SK-N-SH (cell line): ENCODE measurements at regions not wholly inside any gene's neighbourhood (a gene's known extent, or its start where the extent isn't known, plus 50 kb on each side); places are given as distances from the start of the nearest gene placed in this dataset.

Source experiments
- CTCF ChIA-PET: fragments of 300-600, 350-600 bp; formaldehyde crosslinking; extraction: SDS; loops from one replicate; lab custom pipeline; 2021; lab: Yijun Ruan, JAX
- POLR2A ChIA-PET: fragments of 350-600 bp; sonication (Branson Sonifier 250); formaldehyde crosslinking; extraction: SDS; loops from one replicate; lab custom pipeline; 2020; ENCODE audit warnings: antibody characterized with exemption, inconsistent platforms; lab: Yijun Ruan, JAX
- DNase-seq: peaks from one replicate; pipeline ENCODE4 v3.0.0; 2012
- H2AFZ ChIP-seq: fragments of 200-600 bp; sonication (generic); 2 replicates; pipeline ENCODE4 v1.8.1; 2016; ENCODE audit warnings: antibody characterized with exemption, mild to moderate bottlenecking, low read depth
- H3F3A ChIP-seq: fragments of 200-600 bp; sonication (generic); replicated peaks from 2 replicates; pipeline ENCODE3; 2016; ENCODE audit warnings: antibody characterized with exemption, mild to moderate bottlenecking; ENCODE audit not compliant: insufficient read depth
- H3K27ac ChIP-seq, 2 experiments: fragments of 200-500 bp in 1 of 2; fragments of 200-600 bp in 1 of 2; sonication (Bioruptor generic) in 1 of 2; sonication (generic), shearing (Covaris generic) in 1 of 2; 2 replicates each; pipeline versions ENCODE4 v1.5.1 to v1.6.1; 2014 to 2016; ENCODE audit warnings: low read depth in 2 of 2, inconsistent platforms in 1 of 2, low read length in 1 of 2, mild to moderate bottlenecking in 1 of 2, mixed read lengths in 1 of 2
- H3K27me3 ChIP-seq: fragments of 200-600 bp; sonication (generic), shearing (Covaris generic); 2 replicates; pipeline ENCODE4 v1.6.1; 2016; ENCODE audit warnings: mixed run types; ENCODE audit not compliant: insufficient read depth
- H3K36me3 ChIP-seq, 2 experiments: fragments of 200-500 bp in 1 of 2; fragments of 200-600 bp in 1 of 2; sonication (Bioruptor generic) in 1 of 2; sonication (generic) in 1 of 2; replicated peaks in 1 of 2; 2 replicates each; pipeline versions ENCODE3 to v1.5.1; 2014 to 2016; ENCODE audit warnings: low read length in 1 of 2, mild to moderate bottlenecking in 1 of 2; ENCODE audit not compliant: insufficient read depth in 2 of 2, control insufficient read depth in 1 of 2
- H3K4me1 ChIP-seq, 2 experiments: fragments of 200-500 bp in 1 of 2; fragments of 200-600 bp in 1 of 2; sonication (Bioruptor generic) in 1 of 2; sonication (generic), shearing (Covaris generic) in 1 of 2; 2 replicates each; pipeline versions ENCODE4 v1.5.1 to v1.6.1; 2014 to 2016; ENCODE audit warnings: low read depth in 1 of 2, low read length in 1 of 2, mixed run types in 1 of 2; ENCODE audit not compliant: insufficient read depth in 2 of 2, control insufficient read depth in 1 of 2
- H3K4me2 ChIP-seq: fragments of 200-600 bp; sonication (generic), shearing (Covaris generic); 2 replicates; pipeline ENCODE4 v1.6.1; 2017; ENCODE audit warnings: mixed run types
- H3K4me3 ChIP-seq, 2 experiments: fragments of 200-500 bp in 1 of 2; fragments of 200-600 bp in 1 of 2; sonication (Bioruptor generic) in 1 of 2; sonication (generic), shearing (Covaris generic) in 1 of 2; 2 replicates each; pipeline versions ENCODE4 v1.5.1 to v1.8.1; 2014 to 2016; ENCODE audit warnings: low read depth in 2 of 2, inconsistent platforms in 1 of 2, low read length in 1 of 2, mild to moderate bottlenecking in 1 of 2, mixed read lengths in 1 of 2, moderate library complexity in 1 of 2
- H3K79me2 ChIP-seq: fragments of 200-600 bp; sonication (generic); 2 replicates; pipeline ENCODE4 v1.8.1; 2017; ENCODE audit warnings: mild to moderate bottlenecking; ENCODE audit not compliant: insufficient read depth
- H3K9ac ChIP-seq: fragments of 200-600 bp; sonication (generic); 2 replicates; pipeline ENCODE4 v1.6.1; 2017; ENCODE audit warnings: mixed run types
- H3K9me2 ChIP-seq: fragments of 200-600 bp; sonication (generic); 2 replicates; pipeline ENCODE4 v1.6.1; 2017; ENCODE audit warnings: mixed run types
- H3K9me3 ChIP-seq: fragments of 200-600 bp; sonication (generic); 2 replicates; pipeline ENCODE4 v1.6.1; 2017; ENCODE audit warnings: mixed run types, mild to moderate bottlenecking, moderate library complexity
- H4K20me1 ChIP-seq: fragments of 200-600 bp; sonication (generic); 2 replicates; pipeline ENCODE4 v1.6.1; 2017; ENCODE audit warnings: mild to moderate bottlenecking, mixed run types; ENCODE audit not compliant: insufficient read depth
- CHD2 ChIP-seq: fragments of 150-350 bp; IDR thresholded peaks from 2 replicates; pipeline ENCODE4 v1.6.1; 2018; ENCODE audit warnings: low read length; ENCODE audit not compliant: partially characterized antibody
- EP300 ChIP-seq, 2 experiments: IDR thresholded peaks; 2 replicates each; pipeline versions ENCODE4 v1.4.0 to v1.6.1; 2012; ENCODE audit warnings: borderline replicate concordance in 1 of 2, low read depth in 1 of 2, low read length in 1 of 2
- EZH2phosphoT487 ChIP-seq: fragments of 200-600 bp; sonication (generic); IDR thresholded peaks from 2 replicates; pipeline ENCODE4 v1.6.1; 2017; ENCODE audit warnings: low read depth, mixed run types, mild to moderate bottlenecking, antibody characterized with exemption, moderate library complexity, borderline replicate concordance
- FOXM1 ChIP-seq: IDR thresholded peaks from 2 replicates; pipeline ENCODE4 v1.4.0; 2012; ENCODE audit warnings: low read depth, mild to moderate bottlenecking
- GABPA ChIP-seq: IDR thresholded peaks from 2 replicates; pipeline ENCODE4 v1.4.0; 2012; ENCODE audit warnings: low read depth, mild to moderate bottlenecking
- MAX ChIP-seq: IDR thresholded peaks from 2 replicates; pipeline ENCODE4 v1.4.0; 2012; ENCODE audit warnings: low read depth
- MEF2A ChIP-seq: IDR thresholded peaks from 2 replicates; pipeline ENCODE4 v1.4.0; 2012; ENCODE audit warnings: low read depth, borderline replicate concordance
- MXI1 ChIP-seq: IDR thresholded peaks from 2 replicates; pipeline ENCODE4 v1.6.1; 2012; ENCODE audit warnings: mild to moderate bottlenecking, low read depth, low read length, improper control_type of control experiment
- PBX3 ChIP-seq: IDR thresholded peaks from 2 replicates; pipeline ENCODE4; 2012
- REST ChIP-seq: IDR thresholded peaks from 2 replicates; pipeline ENCODE4 v1.6.1; 2012; ENCODE audit warnings: mild to moderate bottlenecking, low read depth, low read length, moderate library complexity
- USF1 ChIP-seq: IDR thresholded peaks from 2 replicates; pipeline ENCODE4 v1.4.0; 2012; ENCODE audit warnings: low read depth, borderline replicate concordance
- USF2 ChIP-seq: fragments of 150-350 bp; IDR thresholded peaks from 2 replicates; pipeline ENCODE4 v1.6.1; 2017; ENCODE audit warnings: antibody characterized with exemption, low read length, low read depth, borderline replicate concordance
- ZBTB33 ChIP-seq: IDR thresholded peaks from 2 replicates; pipeline ENCODE4 v1.4.0; 2012; ENCODE audit warnings: low read depth, borderline replicate concordance
- WGBS: methylation state at CpG from one replicate; pipeline ENCODE4 v1.1.6; 2017; ENCODE audit warnings: low lambda C conversion rate; 5-methylcytosine and 5-hydroxymethylcytosine counted together

- H3K27me3 ChIP-seq, result 0 out of 2 replicates have a peak, but pooled peaks cover 7% of the 10 kb centered on the region
- H4K20me1 ChIP-seq, result no peaks in the 10 kb centered on the region
- H3K79me2 ChIP-seq, result no peaks in the 10 kb centered on the region
- no peaks in the 10 kb centered on the region for H3K4me1 ChIP-seq
- H3K36me3 ChIP-seq, result no peaks in the 10 kb centered on the region
- TF ChIP-seq GABPA (no peak), MEF2A (no peak)
- ChIA-PET CTCF (no interaction called here), POLR2A (no interaction called here)
- H3K4me2 ChIP-seq, result no peak overlapping the region
- WGBS, result 0% methylated on average over 4 of the region's 4 CpGs
- no peaks in the 10 kb centered on the region for H3K9me2 ChIP-seq
- H3K27ac ChIP-seq, result no peak overlapping the region
- H3K9ac ChIP-seq, result no peak overlapping the region
- H3K9me3 ChIP-seq, result no peaks in the 10 kb centered on the region
- no peaks in the 10 kb centered on the region for H3F3A ChIP-seq
- H3K4me3 ChIP-seq, result no peak overlapping the region
- no peak for DNase-seq
- H2AFZ ChIP-seq, result no peak overlapping the region
These were observed 175.4 kb upstream of the NETO1 start for GRCh38 chr18:73043211-73043610.

GRCh38 chr18:73040247-73040646 is 172.5 kb upstream of the NETO1 start:
- H4K20me1 ChIP-seq, result no peaks in the 10 kb centered on the region
- POLR2A ChIA-PET, result no interaction called here
- 3% methylated on average over 4 of the region's 4 CpGs for WGBS

More at GRCh38 chr18:73040247-73040646, 172.5 kb upstream of the NETO1 start:
- H3K27me3 ChIP-seq, result 0 out of 2 replicates have a peak, but pooled peaks cover 7% of the 10 kb centered on the region
- CTCF ChIA-PET, result no interaction called here
- no peak overlapping the region for H2AFZ ChIP-seq
- no peak overlapping the region for H3K4me2 ChIP-seq
- no peak for DNase-seq
- H3K27ac ChIP-seq, result no peak overlapping the region
- H3K9ac ChIP-seq, result no peak overlapping the region
- no peak overlapping the region for H3K4me3 ChIP-seq
- H3K36me3 ChIP-seq, result no peaks in the 10 kb centered on the region
- TF ChIP-seq CHD2, result no peak
- no peak for TF ChIP-seq FOXM1
- TF ChIP-seq EP300 (IDR thresholded peaks at IDR 0.05; ENCODE audit: borderline replicate concordance in 1 of 2, low read depth in 1 of 2, low read length in 1 of 2), result no peak
- TF ChIP-seq USF1, result no peak
- TF ChIP-seq MAX, result no peak
- TF ChIP-seq MXI1, result no peak
- no peak for TF ChIP-seq EZH2phosphoT487
- TF ChIP-seq REST, result no peak
- no peak for TF ChIP-seq PBX3
- no peak for TF ChIP-seq ZBTB33
- no peak for TF ChIP-seq USF2
- no peaks in the 10 kb centered on the region for H3K9me2 ChIP-seq
- H3K79me2 ChIP-seq, result no peaks in the 10 kb centered on the region
- H3K9me3 ChIP-seq, result no peaks in the 10 kb centered on the region
- H3F3A ChIP-seq, result no peaks in the 10 kb centered on the region
- H3K4me1 ChIP-seq, result no peaks in the 10 kb centered on the region
